ENCODE measurements at regions not wholly inside any gene's neighbourhood (a gene's known extent, or its start where the extent isn't known, plus 50 kb on each side); places are given as distances from the start of the nearest gene placed in this dataset.

- Mint-ChIP-seq H3K4me3 (peak overlapping the region; percentile 18; the same call in 1 of the 2 replicates), H3K27ac (peak overlapping the region; percentile 73), H3K27me3 (ENCODE audit: insufficient read depth) (no peaks in the 10 kb centered on the region), H3K36me3 (ENCODE audit: low read depth) (no peaks in the 10 kb centered on the region), H3K4me1 (ENCODE audit: low read depth) (peaks cover 48% of the 10 kb centered on the region), H3K9me3 (no peaks in the 10 kb centered on the region)
- TF ChIP-seq CTCF (IDR thresholded peaks at IDR 0.05) = no peak
- DNase-seq = peak; percentile 88
Observed at GRCh38 chr7:16028103-16028502, 341.6 kb upstream of the MEOX2 start.

GRCh38 chr7:16027396-16027795 lies 340.9 kb upstream of the MEOX2 start:
- H3K9me3 Mint-ChIP-seq = no peaks in the 10 kb centered on the region
- no peaks in the 10 kb centered on the region for H3K27me3 Mint-ChIP-seq (ENCODE audit: insufficient read depth)
- H3K4me1 Mint-ChIP-seq (ENCODE audit: low read depth) = peaks cover 48% of the 10 kb centered on the region
- TF ChIP-seq CTCF (IDR thresholded peaks at IDR 0.05) = no peak
- H3K27ac Mint-ChIP-seq = peak overlapping the region; percentile 73
- H3K4me3 Mint-ChIP-seq = no peak overlapping the region
- H3K36me3 Mint-ChIP-seq (ENCODE audit: low read depth) = no peaks in the 10 kb centered on the region
- no peak for DNase-seq

- Mint-ChIP-seq H3K36me3 (ENCODE audit: low read depth) (no peaks in the 10 kb centered on the region), H3K4me3 (peak overlapping the region; percentile 55), H3K4me1 (ENCODE audit: low read depth) (peaks cover 48% of the 10 kb centered on the region), H3K27me3 (ENCODE audit: insufficient read depth) (no peaks in the 10 kb centered on the region), H3K27ac (peak overlapping the region; percentile 73), H3K9me3 (no peaks in the 10 kb centered on the region)
- DNase-seq = peak; percentile 57
- TF ChIP-seq CTCF (IDR thresholded peaks at IDR 0.05) = no peak
Observed at GRCh38 chr7:16026253-16027020, 340.0 kb upstream of the MEOX2 start.

- Mint-ChIP-seq H3K9me3 (no peaks in the 10 kb centered on the region), H3K4me3 (peak overlapping the region; percentile 55; the same call in 1 of the 2 replicates), H3K4me1 (ENCODE audit: low read depth) (peaks cover 48% of the 10 kb centered on the region), H3K27me3 (ENCODE audit: insufficient read depth) (no peaks in the 10 kb centered on the region), H3K36me3 (ENCODE audit: low read depth) (no peaks in the 10 kb centered on the region), H3K27ac (no peak overlapping the region; the same call in 1 of the 2 replicates)
- no peak for TF ChIP-seq CTCF (IDR thresholded peaks at IDR 0.05)
- no peak for DNase-seq
Observed at GRCh38 chr7:16025696-16026095, 339.2 kb upstream of the MEOX2 start.

- Mint-ChIP-seq H3K4me1 (ENCODE audit: low read depth) (peaks cover 39% of the 10 kb centered on the region), H3K9me3 (no peaks in the 10 kb centered on the region)
- DNase-seq = no peak
Observed at GRCh38 chr7:16023503-16023902, 337.0 kb upstream of the MEOX2 start.

More at GRCh38 chr7:16023503-16023902, 337.0 kb upstream of the MEOX2 start:
- H3K27me3 Mint-ChIP-seq (ENCODE audit: insufficient read depth) = no peaks in the 10 kb centered on the region
- H3K36me3 Mint-ChIP-seq (ENCODE audit: low read depth) = no peaks in the 10 kb centered on the region
- no peak overlapping the region for H3K4me3 Mint-ChIP-seq
- H3K27ac Mint-ChIP-seq = no peak overlapping the region
- no peak for TF ChIP-seq CTCF (IDR thresholded peaks at IDR 0.05)

Measured in HFFc6 (cell line).